Ishikawa (cell line): ENCODE measurements at regions not wholly inside any gene's neighbourhood (a gene's known extent, or its start where the extent isn't known, plus 50 kb on each side); places are given as distances from the start of the nearest gene placed in this dataset.

Source experiments
- CEBPB ChIP-seq: IDR thresholded peaks from 2 replicates; pipeline ENCODE4 v1.6.1; 2012
- EGR1 ChIP-seq: IDR thresholded peaks from 2 replicates; pipeline ENCODE4 v1.6.1; 2012
- FOXM1 ChIP-seq: IDR thresholded peaks from 2 replicates; pipeline ENCODE4 v1.6.1; 2012; ENCODE audit warnings: low read depth, borderline replicate concordance
- NFIC ChIP-seq: IDR thresholded peaks from 2 replicates; pipeline ENCODE4 v1.6.1; 2012
- ZBTB7A ChIP-seq: IDR thresholded peaks from 2 replicates; pipeline ENCODE4 v1.6.1; 2012; ENCODE audit warnings: low read depth
- TF ChIP-seq, protein P1 (sequence below): IDR thresholded peaks from 2 replicates; pipeline ENCODE4 v1.6.1; 2012; ENCODE audit warnings: low read depth, mild to moderate bottlenecking
- TF ChIP-seq, protein P2 (sequence below): IDR thresholded peaks from 2 replicates; pipeline ENCODE4 v1.6.1; 2012

DNA sequence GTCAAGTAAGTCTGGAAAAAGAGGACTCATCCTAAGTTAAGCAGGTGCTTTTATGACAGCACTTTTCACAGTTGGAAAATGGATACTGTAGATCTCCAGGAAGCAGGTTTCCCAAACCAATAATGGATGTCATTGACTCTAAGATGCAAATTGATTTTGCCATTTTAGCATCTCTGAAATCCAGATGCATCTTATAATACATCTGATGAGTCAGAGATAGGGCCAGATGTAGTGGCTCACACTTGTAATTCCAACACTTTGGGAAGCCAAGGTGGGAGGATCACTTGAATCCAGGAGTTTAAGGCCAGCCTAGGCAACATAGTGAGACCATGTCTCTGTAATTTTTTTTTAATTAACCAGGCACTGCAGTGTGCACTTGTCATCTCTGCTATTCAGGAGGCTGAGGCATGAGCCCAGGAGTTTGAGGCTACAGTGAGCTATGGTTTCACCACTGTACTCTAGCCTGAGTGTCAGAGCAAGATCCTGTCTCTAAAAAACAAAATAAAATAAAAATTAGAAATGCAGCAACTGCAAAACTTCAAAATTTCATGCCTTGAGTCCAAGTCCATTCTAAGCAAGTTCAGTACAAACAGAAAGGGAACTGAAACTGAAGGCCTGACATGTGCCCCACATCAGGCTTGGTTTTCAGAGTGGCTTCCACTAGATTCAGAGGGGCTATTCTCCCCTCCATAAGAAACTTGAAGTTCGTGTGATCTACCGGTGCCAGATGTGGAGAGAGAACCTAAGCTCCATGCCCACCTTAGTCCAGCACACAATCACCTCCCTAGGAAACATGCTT lies 267.8 kb upstream of the NCKAP5 start:
- TF ChIP-seq EGR1, result no peak
- TF ChIP-seq, protein P1, sequence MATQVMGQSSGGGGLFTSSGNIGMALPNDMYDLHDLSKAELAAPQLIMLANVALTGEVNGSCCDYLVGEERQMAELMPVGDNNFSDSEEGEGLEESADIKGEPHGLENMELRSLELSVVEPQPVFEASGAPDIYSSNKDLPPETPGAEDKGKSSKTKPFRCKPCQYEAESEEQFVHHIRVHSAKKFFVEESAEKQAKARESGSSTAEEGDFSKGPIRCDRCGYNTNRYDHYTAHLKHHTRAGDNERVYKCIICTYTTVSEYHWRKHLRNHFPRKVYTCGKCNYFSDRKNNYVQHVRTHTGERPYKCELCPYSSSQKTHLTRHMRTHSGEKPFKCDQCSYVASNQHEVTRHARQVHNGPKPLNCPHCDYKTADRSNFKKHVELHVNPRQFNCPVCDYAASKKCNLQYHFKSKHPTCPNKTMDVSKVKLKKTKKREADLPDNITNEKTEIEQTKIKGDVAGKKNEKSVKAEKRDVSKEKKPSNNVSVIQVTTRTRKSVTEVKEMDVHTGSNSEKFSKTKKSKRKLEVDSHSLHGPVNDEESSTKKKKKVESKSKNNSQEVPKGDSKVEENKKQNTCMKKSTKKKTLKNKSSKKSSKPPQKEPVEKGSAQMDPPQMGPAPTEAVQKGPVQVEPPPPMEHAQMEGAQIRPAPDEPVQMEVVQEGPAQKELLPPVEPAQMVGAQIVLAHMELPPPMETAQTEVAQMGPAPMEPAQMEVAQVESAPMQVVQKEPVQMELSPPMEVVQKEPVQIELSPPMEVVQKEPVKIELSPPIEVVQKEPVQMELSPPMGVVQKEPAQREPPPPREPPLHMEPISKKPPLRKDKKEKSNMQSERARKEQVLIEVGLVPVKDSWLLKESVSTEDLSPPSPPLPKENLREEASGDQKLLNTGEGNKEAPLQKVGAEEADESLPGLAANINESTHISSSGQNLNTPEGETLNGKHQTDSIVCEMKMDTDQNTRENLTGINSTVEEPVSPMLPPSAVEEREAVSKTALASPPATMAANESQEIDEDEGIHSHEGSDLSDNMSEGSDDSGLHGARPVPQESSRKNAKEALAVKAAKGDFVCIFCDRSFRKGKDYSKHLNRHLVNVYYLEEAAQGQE, result no peak
- TF ChIP-seq, protein P2, sequence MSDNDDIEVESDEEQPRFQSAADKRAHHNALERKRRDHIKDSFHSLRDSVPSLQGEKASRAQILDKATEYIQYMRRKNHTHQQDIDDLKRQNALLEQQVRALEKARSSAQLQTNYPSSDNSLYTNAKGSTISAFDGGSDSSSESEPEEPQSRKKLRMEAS, result no peak
- TF ChIP-seq ZBTB7A, result no peak
- no peak for TF ChIP-seq NFIC
- no peak for TF ChIP-seq FOXM1
- TF ChIP-seq CEBPB, result no peak
